ENCODE measurements at regions not wholly inside any gene's neighbourhood (a gene's known extent, or its start where the extent isn't known, plus 50 kb on each side); places are given as distances from the start of the nearest gene placed in this dataset.

DNA sequence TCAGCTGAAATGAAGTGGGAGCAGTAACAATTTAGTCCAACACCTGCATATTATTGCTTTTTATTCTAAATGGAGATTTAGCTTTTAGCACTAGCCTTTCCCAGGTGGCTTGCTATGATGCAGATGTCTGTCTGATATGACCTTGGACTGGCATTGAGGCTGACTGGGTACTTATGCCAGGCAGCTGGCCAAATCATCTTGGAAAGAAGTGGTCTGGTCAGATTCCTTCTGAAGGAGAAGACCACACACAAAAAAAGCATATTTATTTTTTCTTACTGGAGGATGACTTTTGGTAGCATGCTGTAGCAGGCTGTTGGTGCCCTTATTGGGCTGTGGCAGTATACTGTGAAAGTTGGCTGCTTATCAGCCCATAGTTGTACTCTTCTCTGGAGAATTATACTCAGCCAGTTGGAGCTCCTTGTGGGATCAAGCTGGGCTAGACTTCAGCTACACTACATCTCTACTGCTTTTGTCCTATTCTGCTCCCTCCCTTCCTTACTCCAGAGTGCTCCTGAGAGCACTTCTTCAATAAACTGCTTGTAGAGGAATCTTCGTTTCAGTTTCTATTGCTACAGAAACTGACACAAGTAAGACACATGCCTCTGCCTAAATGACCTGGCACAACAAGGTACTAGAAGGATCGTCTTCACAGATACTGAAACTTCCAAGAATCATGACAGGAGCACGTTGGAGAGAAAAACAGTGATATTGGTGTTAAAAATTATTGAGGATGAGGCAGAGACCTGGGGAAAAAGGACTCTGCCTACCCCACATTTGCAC lies 196.8 kb upstream of the RPS6KA3 start:
- TF ChIP-seq, protein P1, sequence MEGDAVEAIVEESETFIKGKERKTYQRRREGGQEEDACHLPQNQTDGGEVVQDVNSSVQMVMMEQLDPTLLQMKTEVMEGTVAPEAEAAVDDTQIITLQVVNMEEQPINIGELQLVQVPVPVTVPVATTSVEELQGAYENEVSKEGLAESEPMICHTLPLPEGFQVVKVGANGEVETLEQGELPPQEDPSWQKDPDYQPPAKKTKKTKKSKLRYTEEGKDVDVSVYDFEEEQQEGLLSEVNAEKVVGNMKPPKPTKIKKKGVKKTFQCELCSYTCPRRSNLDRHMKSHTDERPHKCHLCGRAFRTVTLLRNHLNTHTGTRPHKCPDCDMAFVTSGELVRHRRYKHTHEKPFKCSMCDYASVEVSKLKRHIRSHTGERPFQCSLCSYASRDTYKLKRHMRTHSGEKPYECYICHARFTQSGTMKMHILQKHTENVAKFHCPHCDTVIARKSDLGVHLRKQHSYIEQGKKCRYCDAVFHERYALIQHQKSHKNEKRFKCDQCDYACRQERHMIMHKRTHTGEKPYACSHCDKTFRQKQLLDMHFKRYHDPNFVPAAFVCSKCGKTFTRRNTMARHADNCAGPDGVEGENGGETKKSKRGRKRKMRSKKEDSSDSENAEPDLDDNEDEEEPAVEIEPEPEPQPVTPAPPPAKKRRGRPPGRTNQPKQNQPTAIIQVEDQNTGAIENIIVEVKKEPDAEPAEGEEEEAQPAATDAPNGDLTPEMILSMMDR (IDR thresholded peaks at IDR 0.05; ENCODE audit: extremely low read depth, insufficient read depth, missing control alignments) = no peak
- no peak for DNase-seq (ENCODE audit: low spot score)
- in situ Hi-C loops (cut with MboI; ENCODE audit: low pct_unique_long_range_greater_than_20kb, low sequenced_read_pairs, unreplicated experiment) = no loop called here

DNA sequence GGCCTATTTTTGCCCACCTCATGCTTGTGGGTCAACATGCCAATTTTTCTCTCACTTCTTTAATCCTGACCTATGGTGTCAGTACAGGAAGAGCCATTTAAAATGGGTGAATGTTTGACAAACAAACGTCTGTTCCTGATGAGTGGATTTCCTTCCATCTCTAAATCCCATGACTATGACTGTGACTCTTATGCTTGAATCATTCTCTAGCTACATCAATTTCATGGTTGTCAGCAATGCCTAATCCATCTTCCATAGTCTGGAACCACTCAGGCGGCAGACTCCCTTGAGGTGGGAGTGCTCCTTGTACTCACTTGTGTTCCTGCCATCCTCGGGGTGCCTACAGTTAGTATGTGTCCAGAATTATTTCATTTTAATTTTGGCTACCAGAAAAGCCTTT lies 194.9 kb upstream of the RPS6KA3 start:
- in situ Hi-C loops (cut with MboI; ENCODE audit: low pct_unique_long_range_greater_than_20kb, low sequenced_read_pairs, unreplicated experiment) = no loop called here
- TF ChIP-seq, protein P1 (IDR thresholded peaks at IDR 0.05; ENCODE audit: extremely low read depth, insufficient read depth, missing control alignments) = no peak
- no peak for DNase-seq (ENCODE audit: low spot score)

DNA sequence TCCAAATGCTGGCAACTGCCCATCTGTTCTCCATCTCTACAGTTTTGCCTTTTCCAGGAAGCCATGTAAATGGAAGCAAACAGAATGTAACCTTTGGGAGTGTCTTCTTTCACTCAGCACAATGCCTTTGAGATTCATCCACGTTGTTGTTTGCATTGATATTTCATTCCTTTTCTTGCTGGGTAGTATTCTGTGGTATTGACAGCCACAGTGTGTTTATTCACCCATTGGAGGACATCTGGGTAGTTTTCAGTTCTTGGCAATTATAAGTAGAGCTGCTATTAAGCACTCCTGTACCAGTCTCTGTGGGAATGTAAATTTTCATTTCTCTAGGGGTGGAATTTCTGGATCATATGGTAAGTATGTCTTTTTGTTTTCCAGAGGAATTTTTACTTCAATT lies 194.3 kb upstream of the RPS6KA3 start:
- in situ Hi-C loops (cut with MboI; ENCODE audit: low pct_unique_long_range_greater_than_20kb, low sequenced_read_pairs, unreplicated experiment) = no loop called here
- DNase-seq (ENCODE audit: low spot score) = no peak
- TF ChIP-seq, protein P1 (IDR thresholded peaks at IDR 0.05; ENCODE audit: extremely low read depth, insufficient read depth, missing control alignments) = no peak

DNA sequence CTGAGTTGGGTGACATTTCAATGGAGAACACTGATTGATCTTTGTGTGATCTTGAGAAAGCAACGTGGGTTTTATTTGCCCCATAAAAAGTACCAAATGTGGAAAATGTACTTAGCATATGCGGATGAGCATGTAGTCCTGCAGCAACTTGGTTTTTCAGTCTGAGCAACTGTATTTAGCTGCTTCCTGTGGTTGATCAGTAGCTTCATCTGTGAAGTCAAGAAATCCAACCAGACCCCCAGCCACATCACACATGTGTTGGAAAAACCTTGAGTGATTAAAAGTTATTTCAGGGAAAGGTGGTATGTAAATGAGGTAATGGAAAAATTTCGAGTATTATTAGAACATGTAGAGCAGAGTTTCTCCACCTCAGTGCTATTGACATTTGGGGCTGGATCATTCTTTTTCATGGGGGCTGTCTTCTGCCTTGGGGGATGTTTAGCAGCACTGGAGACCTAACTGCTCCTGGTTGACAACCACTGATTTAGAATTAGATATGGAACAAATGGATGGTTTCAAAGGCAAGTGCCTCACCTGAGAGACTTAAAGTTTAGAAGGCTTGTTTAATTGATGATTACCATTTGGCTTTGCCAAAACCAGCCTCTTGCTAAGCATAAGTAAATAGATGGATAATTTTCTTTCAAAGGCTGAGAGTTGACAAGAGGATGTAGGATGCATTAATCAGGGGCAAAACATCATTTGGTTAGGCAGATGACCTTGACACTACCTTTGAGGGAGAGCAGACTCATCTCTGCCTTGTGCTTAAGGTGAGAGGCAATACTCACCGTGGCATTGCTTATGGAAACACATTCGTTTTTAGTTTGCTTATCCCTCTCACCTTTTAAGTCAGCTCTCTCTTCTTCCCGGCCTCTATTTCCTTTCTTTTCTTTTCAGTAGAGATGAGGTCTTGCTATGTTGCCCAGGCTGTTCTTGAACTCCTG lies 193.0 kb upstream of the RPS6KA3 start:
- TF ChIP-seq, protein P1 (IDR thresholded peaks at IDR 0.05; ENCODE audit: extremely low read depth, insufficient read depth, missing control alignments) = no peak
- no peak for DNase-seq (ENCODE audit: low spot score)
- in situ Hi-C loops (cut with MboI; ENCODE audit: low pct_unique_long_range_greater_than_20kb, low sequenced_read_pairs, unreplicated experiment) = no loop called here

DNA sequence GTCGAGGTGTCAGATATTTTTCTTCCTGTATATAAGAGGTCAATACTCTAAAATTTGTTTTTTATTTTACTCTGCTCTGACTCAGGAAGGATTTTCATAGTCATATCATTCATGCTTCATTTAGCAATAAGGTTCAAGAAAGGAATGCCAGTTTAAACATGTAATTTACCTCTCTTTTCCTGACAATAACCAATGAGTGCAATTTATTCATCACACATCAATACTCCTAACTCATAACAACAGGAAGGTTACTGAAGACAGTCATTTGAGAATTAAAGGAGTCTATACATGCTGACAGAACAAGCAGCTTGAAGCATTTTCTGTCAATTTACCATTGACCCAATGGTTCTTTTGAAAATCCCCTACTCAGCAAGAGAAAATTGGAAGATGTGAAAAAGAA lies 190.3 kb upstream of the RPS6KA3 start:
- in situ Hi-C loops (cut with MboI; ENCODE audit: low pct_unique_long_range_greater_than_20kb, low sequenced_read_pairs, unreplicated experiment) = no loop called here
- TF ChIP-seq, protein P1 (IDR thresholded peaks at IDR 0.05; ENCODE audit: extremely low read depth, insufficient read depth, missing control alignments) = no peak
- DNase-seq (ENCODE audit: low spot score) = no peak

DNA sequence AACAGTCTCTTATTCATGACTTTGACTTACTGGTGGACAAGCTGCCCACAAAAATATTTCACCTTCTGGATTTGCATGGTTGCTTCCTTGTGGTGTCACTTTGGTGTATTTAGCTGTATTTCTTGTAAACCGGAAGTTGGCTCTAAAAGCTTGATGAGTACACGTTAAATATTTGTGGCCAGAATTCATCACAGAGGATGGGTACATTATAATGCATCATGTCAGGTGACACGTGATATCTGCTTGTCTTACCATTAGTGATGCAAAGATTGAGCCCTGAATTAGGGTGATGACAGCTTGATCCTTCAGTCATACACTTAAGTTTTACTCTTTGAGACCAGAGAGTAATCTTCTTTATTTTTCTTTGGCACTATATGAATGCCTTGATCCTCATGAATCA lies 188.3 kb upstream of the RPS6KA3 start:
- in situ Hi-C loops (cut with MboI; ENCODE audit: low pct_unique_long_range_greater_than_20kb, low sequenced_read_pairs, unreplicated experiment) = no loop called here
- TF ChIP-seq, protein P1 (IDR thresholded peaks at IDR 0.05; ENCODE audit: extremely low read depth, insufficient read depth, missing control alignments) = no peak
- no peak for DNase-seq (ENCODE audit: low spot score)
